ENCODE measurements at regions not wholly inside any gene's neighbourhood (a gene's known extent, or its start where the extent isn't known, plus 50 kb on each side); places are given as distances from the start of the nearest gene placed in this dataset.
"Not testable (repeated sequence)": the region's sequence is repeated elsewhere in the genome, so short reads cannot be mapped to it uniquely, and the experiment has no call there.

DNA sequence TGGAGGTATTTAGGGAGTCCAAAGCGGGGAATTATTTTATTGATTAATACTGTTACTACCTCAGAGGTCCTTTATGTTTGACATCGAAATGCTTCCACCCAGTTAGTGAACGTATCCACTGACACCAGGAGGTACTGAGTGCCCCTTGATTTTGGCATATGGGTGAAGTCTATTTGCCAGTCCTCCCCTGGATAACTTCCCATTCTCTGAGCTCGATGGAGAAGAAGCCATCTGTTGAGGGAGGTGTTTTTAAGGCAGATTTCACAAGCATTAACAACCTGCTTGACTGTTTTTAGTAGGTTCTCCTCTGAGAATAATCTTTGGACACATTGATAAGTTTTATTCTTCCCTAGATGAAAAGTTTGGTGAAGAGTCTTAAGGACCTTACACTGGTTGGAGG lies 165.3 kb upstream of the NREP start:
- Mint-ChIP-seq H3K36me3 (ENCODE audit: low read depth) (no peaks in the 10 kb centered on the region), H3K4me3 (no peak overlapping the region), H3K9me3 (no peaks in the 10 kb centered on the region), H3K4me1 (no peaks in the 10 kb centered on the region), H3K27me3 (no peaks in the 10 kb centered on the region), H3K27ac (no peak overlapping the region)
- ChIA-PET CTCF (no interaction called here), POLR2A (no interaction called here)
- DNase-seq = no peak

DNA sequence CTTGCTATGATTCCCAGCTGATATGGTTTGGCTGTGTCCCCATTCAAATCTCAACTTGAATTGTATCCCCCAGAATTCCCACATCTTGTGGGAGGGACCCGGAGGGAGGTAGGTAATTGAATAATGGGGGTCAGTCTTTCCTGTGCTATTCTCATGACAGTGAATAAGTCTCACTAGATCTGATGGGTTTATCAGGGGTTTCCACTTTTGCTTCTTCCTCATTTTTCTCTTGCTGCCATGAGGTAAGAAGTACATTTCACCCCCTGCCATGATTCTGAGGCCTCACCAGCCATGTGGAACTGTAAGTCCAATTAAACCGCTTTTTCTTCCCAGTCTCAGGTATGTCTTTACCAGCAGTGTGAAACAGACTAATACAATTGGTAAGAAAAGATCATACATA lies 164.7 kb upstream of the NREP start:
- H3K9me3 Mint-ChIP-seq; CTCF ChIA-PET; H3K27ac Mint-ChIP-seq; H3K4me3 Mint-ChIP-seq; DNase-seq; H3K4me1 Mint-ChIP-seq; H3K36me3 Mint-ChIP-seq (ENCODE audit: low read depth); POLR2A ChIA-PET; H3K27me3 Mint-ChIP-seq: not testable (repeated sequence)

DNA sequence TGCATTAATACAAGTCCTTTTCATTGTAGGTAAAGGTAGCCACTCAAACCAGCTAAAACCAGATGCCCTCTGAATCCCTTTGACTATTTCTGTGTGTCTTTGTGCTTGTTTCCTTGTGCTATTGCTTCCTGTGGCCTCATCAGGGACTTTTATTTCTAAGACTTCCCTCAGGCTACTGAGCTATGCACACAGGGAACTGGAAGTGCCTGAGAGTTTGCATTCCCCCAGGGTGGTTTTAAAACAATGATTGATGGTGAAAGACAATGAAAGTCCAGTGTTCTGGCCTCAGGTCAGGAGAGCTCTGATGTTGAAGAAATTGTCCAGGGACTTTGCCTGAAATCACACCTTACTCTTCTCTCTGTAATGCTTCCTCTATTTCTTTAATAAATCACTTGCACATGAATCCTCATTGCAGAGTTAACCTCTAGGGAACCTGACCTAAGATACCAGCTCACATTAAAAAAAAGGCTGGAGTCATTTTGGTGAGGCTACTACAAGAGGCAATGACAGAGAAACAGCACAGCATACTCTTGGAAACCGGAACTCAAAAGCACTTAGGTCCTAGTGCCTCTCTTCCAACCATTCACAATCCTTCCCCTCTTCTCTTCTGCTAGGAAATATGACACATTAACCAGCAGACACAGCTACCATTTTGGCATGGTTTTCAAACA lies 158.1 kb upstream of the NREP start:
- H3K9me3 Mint-ChIP-seq = no peaks in the 10 kb centered on the region
- no peaks in the 10 kb centered on the region for H3K4me1 Mint-ChIP-seq
- no peak for DNase-seq
- H3K36me3 Mint-ChIP-seq (ENCODE audit: low read depth) = no peaks in the 10 kb centered on the region
- CTCF ChIA-PET = no interaction called here
- no peak overlapping the region for H3K4me3 Mint-ChIP-seq
- no peak overlapping the region for H3K27ac Mint-ChIP-seq
- no peaks in the 10 kb centered on the region for H3K27me3 Mint-ChIP-seq
- POLR2A ChIA-PET = no interaction called here

DNA sequence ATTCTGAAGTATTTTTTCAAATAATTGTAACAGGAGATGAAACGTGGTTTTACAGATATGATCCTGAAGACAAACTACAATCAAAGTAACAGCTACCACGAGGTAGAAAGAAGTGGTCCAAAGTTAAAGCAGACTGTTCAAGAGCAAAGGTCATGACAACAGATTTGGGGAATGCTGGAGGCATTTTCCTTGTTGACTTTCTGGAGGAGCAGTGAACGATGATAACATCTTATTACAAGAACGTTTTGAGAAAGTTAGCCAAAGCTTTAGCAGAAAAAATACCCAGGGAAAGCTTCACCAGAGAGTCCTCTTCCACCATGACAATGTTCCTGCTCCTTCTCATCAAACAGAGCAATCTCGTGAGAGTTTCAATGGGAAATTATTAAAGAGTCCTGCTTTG lies 145.4 kb upstream of the NREP start:
- no peaks in the 10 kb centered on the region for H3K4me1 Mint-ChIP-seq
- no peaks in the 10 kb centered on the region for H3K27me3 Mint-ChIP-seq
- CTCF ChIA-PET = no interaction called here
- H3K4me3 Mint-ChIP-seq = no peak overlapping the region
- no peaks in the 10 kb centered on the region for H3K36me3 Mint-ChIP-seq (ENCODE audit: low read depth)
- no peak for DNase-seq
- no peaks in the 10 kb centered on the region for H3K9me3 Mint-ChIP-seq
- POLR2A ChIA-PET = no interaction called here
- H3K27ac Mint-ChIP-seq = no peak overlapping the region

DNA sequence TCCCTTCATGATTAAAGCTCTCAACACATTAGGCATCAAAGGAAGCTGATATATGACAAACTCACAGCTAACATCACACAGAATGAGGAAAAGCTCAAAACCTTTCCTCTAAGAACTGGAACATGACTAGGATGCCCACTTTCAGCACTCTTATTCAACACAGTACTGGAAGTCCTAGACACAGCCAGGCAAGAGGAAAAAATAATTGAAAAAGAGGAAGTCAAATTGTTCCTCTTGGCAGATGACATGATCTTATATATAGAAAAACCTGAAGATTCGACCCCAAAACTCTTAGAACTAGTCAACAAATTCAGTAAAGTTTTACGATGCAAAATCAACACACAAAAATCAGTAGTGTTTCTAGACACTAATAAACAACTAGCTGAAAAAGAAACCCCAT lies 144.3 kb upstream of the NREP start:
- DNase-seq = no peak
- CTCF ChIA-PET = no interaction called here
- H3K27me3 Mint-ChIP-seq = no peaks in the 10 kb centered on the region
- H3K27ac Mint-ChIP-seq = no peak overlapping the region
- no peaks in the 10 kb centered on the region for H3K4me1 Mint-ChIP-seq
- no peaks in the 10 kb centered on the region for H3K36me3 Mint-ChIP-seq (ENCODE audit: low read depth)
- H3K4me3 Mint-ChIP-seq = no peak overlapping the region
- POLR2A ChIA-PET = no interaction called here
- no peaks in the 10 kb centered on the region for H3K9me3 Mint-ChIP-seq

DNA sequence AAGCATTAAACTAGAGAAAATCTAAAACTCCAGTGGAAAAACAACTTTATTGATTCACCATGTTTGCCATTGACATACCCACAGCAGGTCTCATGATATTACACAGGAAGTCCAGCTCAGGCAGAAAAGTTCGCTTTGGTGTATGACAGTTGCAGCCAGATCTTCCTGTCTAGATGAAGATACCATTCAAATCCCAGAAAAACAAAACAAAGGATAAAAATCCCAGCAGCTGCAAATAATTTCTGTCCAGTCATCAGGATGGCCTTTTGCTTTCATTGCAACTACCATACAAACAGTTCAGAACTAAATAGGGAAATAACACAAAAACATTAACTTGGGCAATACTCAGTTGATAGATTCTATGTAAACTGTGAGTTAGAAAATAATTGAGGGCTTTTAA lies 136.0 kb upstream of the NREP start:
- H3K9me3 Mint-ChIP-seq = no peaks in the 10 kb centered on the region

DNA sequence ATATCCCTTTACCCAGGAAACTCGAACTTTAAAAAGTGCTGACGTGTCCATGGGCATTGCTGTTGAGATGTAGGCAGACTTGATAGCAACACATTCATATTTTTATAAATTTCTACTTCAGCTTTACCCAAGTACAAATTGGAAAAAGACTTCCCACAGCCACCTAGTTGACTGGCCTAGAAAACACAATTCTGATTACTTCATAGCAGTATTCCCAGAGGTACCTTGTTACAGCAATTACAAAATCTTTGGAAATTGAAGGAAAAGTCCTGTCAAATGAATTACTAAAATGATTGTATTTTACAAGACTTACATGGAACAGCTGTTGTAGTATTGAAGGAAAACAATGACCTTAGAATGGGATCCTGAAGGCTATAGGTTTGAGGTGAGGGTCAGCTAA lies 130.7 kb upstream of the NREP start:
- POLR2A ChIA-PET = no interaction called here
- CTCF ChIA-PET = no interaction called here
- H3K27ac Mint-ChIP-seq = no peak overlapping the region
- no peak overlapping the region for H3K4me3 Mint-ChIP-seq
- DNase-seq = no peak
- H3K4me1 Mint-ChIP-seq = no peaks in the 10 kb centered on the region
- no peaks in the 10 kb centered on the region for H3K36me3 Mint-ChIP-seq (ENCODE audit: low read depth)
- no peaks in the 10 kb centered on the region for H3K27me3 Mint-ChIP-seq
- no peaks in the 10 kb centered on the region for H3K9me3 Mint-ChIP-seq

More for the DNA sequence above, 136.0 kb upstream of the NREP start:
- H3K36me3 Mint-ChIP-seq (ENCODE audit: low read depth) = no peaks in the 10 kb centered on the region
- POLR2A ChIA-PET = no interaction called here
- DNase-seq = no peak
- CTCF ChIA-PET = no interaction called here
- no peak overlapping the region for H3K4me3 Mint-ChIP-seq
- no peaks in the 10 kb centered on the region for H3K27me3 Mint-ChIP-seq
- H3K4me1 Mint-ChIP-seq = no peaks in the 10 kb centered on the region
- H3K27ac Mint-ChIP-seq = no peak overlapping the region

DNA sequence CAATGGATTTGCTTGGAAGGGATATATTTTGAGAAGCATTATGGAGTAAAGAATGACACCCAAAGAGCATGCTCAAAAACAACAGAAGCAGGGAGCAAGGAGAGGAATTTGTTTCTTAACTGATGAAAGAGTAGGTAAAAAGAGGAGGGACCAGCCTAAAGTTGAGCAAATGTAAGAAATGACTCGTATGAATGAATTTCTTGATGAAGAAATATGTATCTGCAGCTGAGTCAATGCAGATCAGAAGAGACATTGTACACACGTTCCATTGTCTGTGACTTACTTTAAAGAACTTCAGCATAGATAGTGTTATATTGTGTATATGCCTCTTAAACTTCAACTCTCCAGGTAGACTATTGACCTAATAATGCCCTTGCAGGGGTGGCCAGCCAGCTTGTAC lies 112.7 kb upstream of the NREP start:
- no peak for DNase-seq
- no peaks in the 10 kb centered on the region for H3K4me1 Mint-ChIP-seq
- no peaks in the 10 kb centered on the region for H3K27me3 Mint-ChIP-seq
- no peak overlapping the region for H3K4me3 Mint-ChIP-seq
- H3K27ac Mint-ChIP-seq = no peak overlapping the region
- H3K36me3 Mint-ChIP-seq (ENCODE audit: low read depth) = no peaks in the 10 kb centered on the region
- ChIA-PET CTCF (no interaction called here), POLR2A (no interaction called here)
- no peaks in the 10 kb centered on the region for H3K9me3 Mint-ChIP-seq

DNA sequence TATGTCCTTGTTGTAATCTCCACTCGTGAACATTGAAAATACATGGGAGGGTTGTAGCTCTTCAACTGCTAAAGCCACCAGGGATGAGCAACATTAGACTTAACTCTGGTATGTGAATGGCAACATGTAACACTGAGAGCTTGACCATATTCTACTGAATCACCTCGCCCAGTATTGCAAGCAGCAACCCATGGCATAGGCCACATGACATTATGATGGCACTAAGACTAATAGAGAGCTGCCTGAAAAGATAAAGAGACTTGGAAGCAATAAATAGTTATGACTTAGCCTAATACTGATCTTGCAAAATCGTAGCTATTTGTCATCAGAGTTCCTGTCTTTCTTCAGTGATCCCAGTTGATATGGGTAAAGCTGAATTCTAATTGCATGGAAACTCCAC lies 108.4 kb upstream of the NREP start:
- CTCF ChIA-PET = no interaction called here
- H3K4me1 Mint-ChIP-seq = no peaks in the 10 kb centered on the region
- H3K36me3 Mint-ChIP-seq (ENCODE audit: low read depth) = no peaks in the 10 kb centered on the region
- H3K27me3 Mint-ChIP-seq = no peaks in the 10 kb centered on the region
- no peak overlapping the region for H3K4me3 Mint-ChIP-seq
- no peak for DNase-seq
- H3K9me3 Mint-ChIP-seq = no peaks in the 10 kb centered on the region
- H3K27ac Mint-ChIP-seq = no peak overlapping the region
- POLR2A ChIA-PET = no interaction called here

DNA sequence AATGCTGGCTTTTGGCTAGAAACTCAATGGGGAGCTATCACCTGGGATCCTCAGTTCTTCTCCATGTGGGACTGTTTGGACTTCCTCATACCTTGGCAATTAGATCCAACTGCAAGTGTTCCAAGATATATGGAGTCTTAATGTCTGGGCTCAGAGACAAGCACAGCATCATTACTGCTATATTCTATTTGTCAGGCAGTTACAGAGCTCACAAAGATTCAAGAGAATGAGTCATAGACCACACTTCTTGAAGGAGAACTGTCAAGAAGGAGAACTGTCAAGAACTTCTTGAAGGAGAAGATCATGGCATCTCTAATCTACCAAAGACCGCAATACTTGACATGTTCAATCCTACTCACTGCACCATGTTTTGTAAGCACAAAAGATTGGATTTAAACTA lies 106.8 kb upstream of the NREP start:
- ChIA-PET POLR2A (no interaction called here), CTCF (interaction anchor here (1.4 kb wide), 1 partner anchor 15 kb away, joined by 3 read pairs; no protein-coding TSS in a partner anchor)
- H3K4me3 Mint-ChIP-seq = no peak overlapping the region
- DNase-seq = no peak
- H3K9me3 Mint-ChIP-seq = no peaks in the 10 kb centered on the region
- no peak overlapping the region for H3K27ac Mint-ChIP-seq
- H3K36me3 Mint-ChIP-seq (ENCODE audit: low read depth) = no peaks in the 10 kb centered on the region
- H3K27me3 Mint-ChIP-seq = no peaks in the 10 kb centered on the region
- no peaks in the 10 kb centered on the region for H3K4me1 Mint-ChIP-seq

DNA sequence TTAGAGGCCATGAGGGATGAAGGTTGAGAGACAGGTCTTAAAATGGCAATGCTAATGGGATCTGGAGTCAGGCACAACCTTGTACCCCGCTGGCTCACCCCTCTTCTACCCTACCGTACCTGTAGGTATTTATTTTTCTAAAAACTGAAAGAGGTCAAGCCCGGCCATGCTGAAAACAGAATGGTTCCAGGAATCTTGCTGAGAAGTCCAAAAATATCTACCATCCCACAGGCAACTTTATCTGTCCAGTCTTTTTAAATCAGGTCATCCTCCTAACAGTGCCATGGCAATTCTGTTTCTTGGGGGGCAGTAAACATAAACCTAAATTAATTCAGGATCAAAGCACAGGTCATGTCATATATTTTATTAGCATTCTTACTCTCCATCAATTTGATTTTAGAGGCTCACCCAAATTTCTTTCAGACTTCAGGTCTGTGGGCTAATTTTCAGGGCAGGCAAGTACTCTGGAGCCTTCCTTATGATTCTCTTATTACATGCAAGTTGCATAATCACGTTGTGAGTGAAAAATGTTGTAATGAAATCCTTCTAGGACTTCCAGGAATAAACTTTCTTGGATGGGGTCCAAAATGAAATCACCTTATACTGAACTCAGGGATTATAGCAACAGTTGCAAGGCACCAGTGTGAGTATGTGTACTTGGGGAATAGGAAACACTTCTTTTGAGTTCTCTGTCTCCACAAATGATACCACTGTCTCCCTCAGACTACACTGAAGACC lies 102.7 kb upstream of the NREP start:
- DNase-seq = no peak
- Mint-ChIP-seq H3K4me3 (no peak overlapping the region), H3K36me3 (ENCODE audit: low read depth) (no peaks in the 10 kb centered on the region), H3K27me3 (no peaks in the 10 kb centered on the region), H3K9me3 (no peaks in the 10 kb centered on the region), H3K27ac (no peak overlapping the region), H3K4me1 (no peaks in the 10 kb centered on the region)
- POLR2A ChIA-PET = no interaction called here
- CTCF ChIA-PET = no interaction called here

DNA sequence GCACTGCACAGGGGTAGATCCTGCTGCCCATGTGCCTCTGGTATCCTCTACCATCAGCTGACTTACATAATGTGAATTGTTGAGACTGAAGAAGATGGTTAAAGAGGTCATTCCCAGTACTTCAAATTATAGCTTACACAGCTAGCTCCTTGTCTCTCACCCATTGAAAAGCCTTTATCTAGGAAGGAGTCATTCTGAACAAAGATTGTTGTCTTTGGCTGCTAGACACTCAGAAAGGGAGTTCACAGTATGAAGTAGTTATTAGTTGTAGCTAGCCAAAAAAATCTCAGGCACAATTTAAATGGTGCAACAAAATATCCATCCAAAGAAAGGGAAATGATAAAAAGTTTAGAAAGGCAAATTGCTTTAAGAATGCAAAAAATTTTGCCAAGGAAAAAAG lies 102.0 kb upstream of the NREP start:
- no peaks in the 10 kb centered on the region for H3K36me3 Mint-ChIP-seq (ENCODE audit: low read depth)
- no peaks in the 10 kb centered on the region for H3K4me1 Mint-ChIP-seq
- no peak overlapping the region for H3K27ac Mint-ChIP-seq
- no peak for DNase-seq
- H3K9me3 Mint-ChIP-seq = no peaks in the 10 kb centered on the region
- POLR2A ChIA-PET = no interaction called here
- CTCF ChIA-PET = no interaction called here
- no peaks in the 10 kb centered on the region for H3K27me3 Mint-ChIP-seq
- H3K4me3 Mint-ChIP-seq = no peak overlapping the region

DNA sequence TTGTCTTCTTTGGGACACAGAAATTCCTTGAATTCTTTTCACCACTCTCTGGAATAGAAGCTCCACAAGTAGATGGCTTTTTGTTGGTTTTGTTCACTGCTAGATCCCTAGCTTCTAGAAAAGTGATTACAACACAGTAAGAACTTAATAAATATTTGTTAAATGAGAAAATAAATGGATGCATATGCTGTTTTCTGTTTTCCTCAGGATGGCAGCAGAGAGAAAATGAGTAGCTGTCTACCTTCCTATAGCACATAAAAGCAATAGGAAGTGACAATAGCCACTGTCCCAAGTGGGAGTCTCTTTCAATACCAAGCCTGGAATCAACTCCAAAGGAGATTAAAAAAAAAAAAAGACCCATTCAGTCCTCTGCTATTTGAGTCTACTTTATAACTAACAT lies 100.6 kb upstream of the NREP start:
- no peaks in the 10 kb centered on the region for H3K27me3 Mint-ChIP-seq
- CTCF ChIA-PET = no interaction called here

DNA sequence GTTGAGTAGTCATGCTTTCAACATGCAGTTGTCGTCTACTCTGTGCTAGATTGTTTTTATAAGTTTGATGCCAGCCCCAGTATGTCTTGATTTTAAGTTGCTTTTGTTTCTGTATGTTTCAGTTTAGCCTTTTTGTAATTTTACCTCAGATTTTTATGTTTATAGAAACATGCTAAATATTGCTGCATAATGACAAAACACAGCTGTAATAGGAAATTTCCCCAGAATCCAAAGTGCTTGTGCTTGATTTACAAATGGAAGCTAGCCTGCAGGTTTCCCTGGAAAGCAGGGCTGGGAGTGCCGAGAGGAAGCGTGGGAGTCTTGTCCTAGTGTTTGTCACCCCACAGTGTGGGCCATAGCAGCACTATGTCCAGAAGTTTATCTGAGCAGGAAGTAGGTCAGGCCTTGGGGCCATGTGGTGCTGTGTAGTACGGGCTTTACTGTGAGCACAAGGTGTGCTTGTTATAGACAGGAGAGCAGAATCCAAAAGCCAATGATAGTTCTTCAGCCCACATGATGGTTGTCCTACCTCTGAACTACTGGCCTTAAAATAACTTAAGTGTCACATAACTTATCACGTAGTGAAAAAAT lies 100.0 kb upstream of the NREP start:
- H3K27ac Mint-ChIP-seq = no peak overlapping the region
- no peaks in the 10 kb centered on the region for H3K9me3 Mint-ChIP-seq
- ChIA-PET POLR2A (no interaction called here), CTCF (interaction anchor here (0.6 kb wide), 1 partner anchor 189 kb away, joined by 10 read pairs; no protein-coding TSS in a partner anchor)
- no peaks in the 10 kb centered on the region for H3K4me1 Mint-ChIP-seq
- no peaks in the 10 kb centered on the region for H3K27me3 Mint-ChIP-seq
- DNase-seq = no peak
- H3K4me3 Mint-ChIP-seq = no peak overlapping the region
- H3K36me3 Mint-ChIP-seq (ENCODE audit: low read depth) = no peaks in the 10 kb centered on the region

More for the DNA sequence above, 100.6 kb upstream of the NREP start:
- Mint-ChIP-seq H3K4me1 (no peaks in the 10 kb centered on the region), H3K4me3 (no peak overlapping the region), H3K9me3 (no peaks in the 10 kb centered on the region), H3K36me3 (ENCODE audit: low read depth) (no peaks in the 10 kb centered on the region), H3K27ac (no peak overlapping the region)
- POLR2A ChIA-PET = no interaction called here
- DNase-seq = no peak

Measured in activated CD4-positive, alpha-beta memory T cell treated with anti-CD3 and anti-CD28 coated beads, Interleukin-2, amount 10 ng/mL, durations not matched to agents 7 days and 5 days (primary cell).